ENCODE measurements at regions not wholly inside any gene's neighbourhood (a gene's known extent, or its start where the extent isn't known, plus 50 kb on each side); places are given as distances from the start of the nearest gene placed in this dataset.

DNA sequence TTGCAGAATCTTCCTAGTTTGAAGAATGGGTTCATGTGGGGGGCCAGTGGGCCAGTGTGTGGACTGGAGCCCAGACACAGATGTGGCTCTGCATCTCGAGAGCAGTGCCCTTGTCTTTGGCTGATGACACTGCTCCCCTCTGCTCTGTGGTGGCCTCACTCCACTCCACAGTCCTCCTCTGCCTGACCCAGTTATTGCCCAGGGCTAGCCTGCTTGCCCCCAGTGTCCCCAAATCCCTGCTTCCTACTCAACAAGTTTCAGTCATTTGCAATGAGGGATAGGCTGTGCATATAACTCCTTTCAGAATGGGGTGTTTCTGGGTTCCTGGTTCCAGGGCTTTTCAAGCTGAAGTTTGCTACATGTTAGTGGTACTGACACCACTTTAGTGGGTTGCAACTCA is 177.5 kb downstream of the SNX10 start:
- H3K27ac ChIP-seq: no peak overlapping the region
- TF ChIP-seq CTCF (conservative IDR thresholded peaks at IDR 0.05): no peak

DNA sequence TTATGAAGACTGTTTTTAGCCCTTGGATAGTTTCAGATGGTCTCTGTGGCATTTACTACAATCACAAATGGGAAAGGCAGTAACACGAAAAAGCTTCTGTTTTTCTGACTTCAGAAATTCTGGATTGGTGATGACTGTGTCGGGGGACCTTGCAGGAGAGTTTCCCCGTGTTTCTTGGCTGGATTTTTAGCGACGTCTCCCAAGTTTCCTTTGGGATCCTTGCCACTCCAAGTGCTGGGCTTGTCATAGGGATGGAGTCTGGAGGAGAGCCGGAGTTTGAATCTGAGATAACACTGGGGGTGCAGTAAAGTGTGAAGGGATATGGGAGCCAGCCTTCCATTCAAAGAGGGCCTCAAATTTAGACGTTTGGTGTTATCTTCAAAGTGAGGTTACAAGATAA is 179.0 kb downstream of the SNX10 start:
- TF ChIP-seq CTCF (conservative IDR thresholded peaks at IDR 0.05): no peak
- no peak overlapping the region for H3K27ac ChIP-seq

GRCh38 chr7:26471306-26472075 is 179.8 kb downstream of the SNX10 start:
- no peak for TF ChIP-seq CTCF (conservative IDR thresholded peaks at IDR 0.05)
- no peak overlapping the region for H3K27ac ChIP-seq

DNA sequence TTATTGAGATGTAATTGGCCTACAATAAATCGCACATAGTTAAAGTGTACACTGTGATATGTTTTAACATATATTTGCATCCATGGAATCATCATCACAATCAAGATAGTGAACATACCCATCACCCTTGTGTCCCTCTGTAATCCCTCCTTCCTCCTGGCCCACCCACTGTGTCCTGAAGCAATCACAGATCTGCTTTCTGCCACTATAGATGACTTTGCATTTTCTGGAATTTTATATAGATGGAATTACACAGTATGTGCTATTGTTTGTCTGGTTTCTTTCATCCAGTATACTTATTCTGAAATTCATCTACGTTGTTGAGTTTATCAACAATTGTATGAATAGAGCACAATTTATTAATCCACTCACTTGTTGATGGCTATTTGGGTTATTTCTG is 181.3 kb downstream of the SNX10 start:
- no peak for TF ChIP-seq CTCF (conservative IDR thresholded peaks at IDR 0.05)

GRCh38 chr7:26476271-26476670 is 184.6 kb downstream of the SNX10 start:
- no peak for TF ChIP-seq CTCF (conservative IDR thresholded peaks at IDR 0.05)
- no peak overlapping the region for H3K27ac ChIP-seq

More for the DNA sequence above, 181.3 kb downstream of the SNX10 start:
- no peak overlapping the region for H3K27ac ChIP-seq

DNA sequence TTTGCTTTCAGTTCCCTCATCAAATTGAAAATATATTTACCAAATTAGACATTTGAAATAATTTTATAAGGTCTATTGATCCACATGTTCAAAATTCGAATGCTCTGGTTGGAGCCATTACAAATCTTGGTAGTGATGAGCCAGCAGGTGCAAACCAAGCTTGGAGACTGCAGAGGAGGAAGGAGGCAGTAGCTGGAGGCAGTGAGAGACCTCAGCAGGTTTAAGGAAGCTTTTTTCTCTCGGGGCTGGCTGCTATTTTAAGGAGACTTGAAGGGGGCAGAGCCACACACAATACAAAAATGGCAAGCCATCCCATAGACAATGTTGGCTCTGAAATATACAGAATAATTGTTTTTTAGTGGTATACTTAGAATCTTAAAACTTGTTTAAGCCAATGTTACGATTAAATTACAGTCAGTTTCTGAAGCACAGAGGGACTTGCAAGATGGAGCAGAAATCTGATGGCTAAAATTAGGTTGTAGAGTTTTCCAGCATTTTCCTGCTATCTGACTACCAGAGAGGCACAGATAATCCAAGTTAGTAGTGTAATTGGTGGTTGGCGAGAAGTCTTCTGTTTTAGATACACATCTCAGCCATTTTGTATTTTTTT is 185.8 kb downstream of the SNX10 start:
- no peak overlapping the region for H3K27ac ChIP-seq
- TF ChIP-seq CTCF (conservative IDR thresholded peaks at IDR 0.05): no peak

DNA sequence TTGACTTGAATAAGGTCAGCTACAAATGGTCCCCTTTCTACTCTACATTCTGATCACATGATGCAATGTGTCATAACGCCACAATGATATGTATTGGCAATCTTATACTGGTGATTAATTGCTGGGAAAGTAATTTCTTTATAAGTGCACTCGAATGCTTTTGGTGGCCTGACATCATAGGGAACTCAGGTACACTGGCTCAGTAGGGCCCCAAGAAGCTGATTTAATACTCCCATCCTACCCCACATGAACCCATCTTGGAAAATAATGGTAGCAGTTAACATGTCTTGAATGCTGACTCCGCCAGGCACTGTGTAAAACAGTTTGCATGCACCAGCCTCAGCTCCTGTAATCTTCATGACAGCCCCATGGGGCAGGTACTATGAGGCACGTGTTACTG is 186.9 kb downstream of the SNX10 start:
- TF ChIP-seq CTCF (conservative IDR thresholded peaks at IDR 0.05): no peak
- no peak overlapping the region for H3K27ac ChIP-seq

All from VCaP (cell line).